ENCODE measurements at regions not wholly inside any gene's neighbourhood (a gene's known extent, or its start where the extent isn't known, plus 50 kb on each side); places are given as distances from the start of the nearest gene placed in this dataset.

DNA sequence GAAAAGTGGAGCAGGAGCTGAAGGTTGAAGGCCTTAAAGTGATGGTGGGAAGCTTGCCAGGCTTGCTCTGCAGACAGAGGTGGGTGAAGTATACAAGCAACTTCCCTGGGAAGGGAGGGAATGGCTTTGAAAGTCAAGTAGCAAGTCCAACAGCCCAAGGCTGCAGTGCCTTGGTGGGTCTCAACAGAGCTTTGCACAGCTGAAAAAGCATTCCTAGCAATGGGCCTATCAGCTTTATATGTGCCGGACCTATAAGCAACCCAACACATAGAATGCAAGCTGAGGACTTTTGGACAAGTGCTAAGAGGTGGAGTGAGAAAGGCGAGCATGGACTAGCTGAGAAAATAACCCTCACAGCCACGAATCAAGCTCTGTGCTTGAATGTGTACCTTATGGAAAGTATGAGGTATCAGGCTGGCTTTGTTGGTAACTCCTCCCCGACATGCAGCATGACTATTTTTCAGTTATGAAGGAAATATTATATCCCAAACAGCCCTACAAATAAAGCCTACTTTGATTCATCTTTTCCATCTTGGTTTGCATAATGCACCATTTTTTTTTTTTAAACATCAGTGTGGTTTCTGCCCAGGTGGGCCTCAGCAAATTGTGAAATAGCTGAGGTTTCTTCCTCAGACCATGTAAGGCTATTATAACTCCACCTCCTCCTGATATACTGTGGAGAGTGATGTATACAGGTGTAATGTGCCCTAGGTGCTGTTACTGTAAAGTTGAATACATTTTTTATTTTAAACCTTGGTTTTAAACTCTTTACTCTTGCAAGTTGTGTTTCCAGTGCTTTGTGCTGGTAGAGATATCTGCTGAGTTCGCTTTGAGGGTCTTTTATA is 241.4 kb upstream of the CXCR4 start (continued):
- TF ChIP-seq ZKSCAN1 (IDR thresholded peaks at IDR 0.05; ENCODE audit: low read depth, low read length) (no peak), EP300 (IDR thresholded peaks at IDR 0.05; ENCODE audit: low read length) (no peak), ZNF431 (CRISPR knock-in tag; IDR thresholded peaks at IDR 0.05) (no peak), NR2C1 (IDR thresholded peaks at IDR 0.05) (no peak), NR2C1 (tag; IDR thresholded peaks at IDR 0.05) (no peak), ETS2 (tag; IDR thresholded peaks at IDR 0.05; ENCODE audit: borderline replicate concordance, poor library complexity, severe bottlenecking) (no peak)
- TF ChIP-seq, protein P1, sequence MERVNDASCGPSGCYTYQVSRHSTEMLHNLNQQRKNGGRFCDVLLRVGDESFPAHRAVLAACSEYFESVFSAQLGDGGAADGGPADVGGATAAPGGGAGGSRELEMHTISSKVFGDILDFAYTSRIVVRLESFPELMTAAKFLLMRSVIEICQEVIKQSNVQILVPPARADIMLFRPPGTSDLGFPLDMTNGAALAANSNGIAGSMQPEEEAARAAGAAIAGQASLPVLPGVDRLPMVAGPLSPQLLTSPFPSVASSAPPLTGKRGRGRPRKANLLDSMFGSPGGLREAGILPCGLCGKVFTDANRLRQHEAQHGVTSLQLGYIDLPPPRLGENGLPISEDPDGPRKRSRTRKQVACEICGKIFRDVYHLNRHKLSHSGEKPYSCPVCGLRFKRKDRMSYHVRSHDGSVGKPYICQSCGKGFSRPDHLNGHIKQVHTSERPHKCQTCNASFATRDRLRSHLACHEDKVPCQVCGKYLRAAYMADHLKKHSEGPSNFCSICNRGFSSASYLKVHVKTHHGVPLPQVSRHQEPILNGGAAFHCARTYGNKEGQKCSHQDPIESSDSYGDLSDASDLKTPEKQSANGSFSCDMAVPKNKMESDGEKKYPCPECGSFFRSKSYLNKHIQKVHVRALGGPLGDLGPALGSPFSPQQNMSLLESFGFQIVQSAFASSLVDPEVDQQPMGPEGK (CRISPR knock-in tag; IDR thresholded peaks at IDR 0.05; ENCODE audit: borderline replicate concordance) = no peak

DNA sequence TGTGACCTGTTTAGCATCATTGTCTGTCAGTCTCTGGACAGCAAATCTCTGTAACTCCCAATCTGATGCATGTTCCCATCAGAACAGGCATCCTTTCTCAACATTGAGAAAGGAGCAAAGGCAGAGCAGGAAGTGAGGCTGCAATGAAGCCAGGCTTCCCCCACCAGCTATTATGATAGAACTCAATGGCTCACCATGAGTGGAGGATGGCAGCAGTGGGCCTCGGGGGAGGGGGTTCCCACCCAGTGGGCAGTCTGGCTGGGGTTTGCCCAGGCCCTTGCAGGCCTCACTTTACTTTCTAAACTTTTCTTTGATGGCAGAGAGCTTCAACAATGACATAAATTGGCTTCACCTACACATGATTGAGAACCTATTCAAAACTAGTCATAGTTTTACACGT is 240.6 kb upstream of the CXCR4 start:
- POLR2A ChIA-PET = interaction anchor here (0.7 kb wide), 1 partner anchor 13 kb away, joined by 3 read pairs; no protein-coding TSS in a partner anchor
- TF ChIP-seq E2F8 (IDR thresholded peaks at IDR 0.05; ENCODE audit: low read depth, partially characterized antibody) (no peak), ZNF561 (CRISPR knock-in tag; conservative IDR thresholded peaks at IDR 0.05) (no peak), XRCC3 (IDR thresholded peaks at IDR 0.05) (no peak), RBM14 (IDR thresholded peaks at IDR 0.05; ENCODE audit: borderline replicate concordance, insufficient read depth, low read depth, low read length) (no peak), CCNT2 (IDR thresholded peaks at IDR 0.05; ENCODE audit: borderline replicate concordance, extremely low read depth, insufficient read length, low read depth, low read length) (no peak), PHF8 (IDR thresholded peaks at IDR 0.05; ENCODE audit: borderline replicate concordance, low read length) (no peak), ATF6 (CRISPR knock-in tag; IDR thresholded peaks at IDR 0.05) (no peak)

More for the DNA sequence above, 240.6 kb upstream of the CXCR4 start:
- BruUV-seq (replicated peaks) = no TSS peak
- WGBS (ENCODE audit: insufficient coverage, low coverage, missing lambda C conversion rate) = 0% methylated on average over 2 of the region's 2 CpGs
- no peaks in the 10 kb centered on the region for H3K4me1 ChIP-seq (replicated peaks in 1 of 2; ENCODE audit: control insufficient read depth in 2 of 2, insufficient read depth in 2 of 2, low read length in 2 of 2)
- CTCF ChIA-PET (ENCODE audit: low intra/inter-chr PET ratio) = no interaction called here
- no peaks in the 10 kb centered on the region for H3K9me1 ChIP-seq (ENCODE audit: control insufficient read depth, insufficient read depth, low read length)
- intact Hi-C loops (cut with micrococcal nuclease) (no loop called here), in situ Hi-C loops (cut with MboI) (no loop called here)
- no peak overlapping the region for H2AFZ ChIP-seq (ENCODE audit: low read depth, low read length)
- H3K9me3 ChIP-seq (replicated peaks; ENCODE audit: control insufficient read depth, insufficient read depth, low read depth, low read length) = no peaks in the 10 kb centered on the region
- no peaks in the 10 kb centered on the region for H4K20me1 ChIP-seq (replicated peaks; ENCODE audit: control insufficient read depth, insufficient read depth, low read length)
- H3K4me2 ChIP-seq (ENCODE audit: insufficient read depth, low read length) = no peak overlapping the region
- H3K27me3 ChIP-seq (ENCODE audit: control insufficient read depth in 2 of 2, insufficient read depth in 2 of 2, low read length in 2 of 2) = peaks cover 0 to 4% of the 10 kb centered on the region in 2 experiments; a peak in 1 of 5 replicates
- H3K9ac ChIP-seq (ENCODE audit: insufficient read depth in 1 of 2, low read depth in 2 of 2, low read length in 2 of 2) = no peak overlapping the region
- DNase-seq (ENCODE audit: extremely low read depth in 1 of 4, low spot score in 3 of 4) = no peak
- no peak for ATAC-seq
- FAIRE-seq = no peak
- no peak overlapping the region for H3K27ac ChIP-seq (ENCODE audit: extremely low read depth, low read depth, low read length)
- no peaks in the 10 kb centered on the region for H3K36me3 ChIP-seq (ENCODE audit: control insufficient read depth, insufficient read depth, low read length)
- H3K4me3 ChIP-seq = no peak overlapping the region
- H3K79me2 ChIP-seq (ENCODE audit: control insufficient read depth, insufficient read depth, low read length) = no peaks in the 10 kb centered on the region
